Peyer's patch (tissue), 4 donors: ENCODE measurements at regions not wholly inside any gene's neighbourhood (a gene's known extent, or its start where the extent isn't known, plus 50 kb on each side); places are given as distances from the start of the nearest gene placed in this dataset.

Experiments used
- DNase-seq, 3 donors: peaks; one replicate each; pipeline ENCODE4 v3.0.0-alpha.2; 2017 to 2019
- H3K27ac ChIP-seq, 4 donors: fragments of 200-600 bp; sonication (generic); one replicate each; pipeline ENCODE4 v1.5.1; 2016 to 2019
- H3K27me3 ChIP-seq, 2 donors: fragments of 200-600 bp; sonication (generic); one replicate each; pipeline ENCODE4 v1.5.1; 2019
- H3K36me3 ChIP-seq, 3 donors: fragments of 200-600 bp; sonication (generic); one replicate each; pipeline ENCODE4 v1.5.1; 2016 to 2019
- H3K4me1 ChIP-seq, 4 donors: fragments of 200-600 bp; sonication (generic); one replicate each; pipeline ENCODE4 v1.5.1; 2016 to 2019
- H3K4me3 ChIP-seq, 4 donors: fragments of 200-600 bp; sonication (generic); 1 replicate in 3 of 4; 2 replicates in 1 of 4; pipeline ENCODE4 v1.5.1; 2016 to 2019; ENCODE audit warnings: mild to moderate bottlenecking in 1 of 4
- H3K9me3 ChIP-seq, 4 donors: fragments of 200-600 bp; sonication (generic); one replicate each; pipeline ENCODE4 v1.5.1; 2016 to 2019; ENCODE audit warnings: mild to moderate bottlenecking in 1 of 4
- POLR2A ChIP-seq, 2 donors: fragments of 450-650 bp; IDR thresholded peaks; one replicate each; pipeline ENCODE4 v1.5.1; 2017; ENCODE audit warnings: antibody characterized with exemption in 2 of 2, mild to moderate bottlenecking in 2 of 2, moderate library complexity in 2 of 2
- TF ChIP-seq, protein P1 (sequence below), 6 experiments: fragments of 450-650 bp in 4 of 6; fragments of 200-600 bp in 2 of 6; sonication (generic) in 1 of 6; IDR thresholded peaks; one replicate each; pipeline ENCODE4 v1.5.1; 2017 to 2019; ENCODE audit warnings: antibody characterized with exemption in 6 of 6, mild to moderate bottlenecking in 3 of 6, moderate library complexity in 1 of 6

DNA sequence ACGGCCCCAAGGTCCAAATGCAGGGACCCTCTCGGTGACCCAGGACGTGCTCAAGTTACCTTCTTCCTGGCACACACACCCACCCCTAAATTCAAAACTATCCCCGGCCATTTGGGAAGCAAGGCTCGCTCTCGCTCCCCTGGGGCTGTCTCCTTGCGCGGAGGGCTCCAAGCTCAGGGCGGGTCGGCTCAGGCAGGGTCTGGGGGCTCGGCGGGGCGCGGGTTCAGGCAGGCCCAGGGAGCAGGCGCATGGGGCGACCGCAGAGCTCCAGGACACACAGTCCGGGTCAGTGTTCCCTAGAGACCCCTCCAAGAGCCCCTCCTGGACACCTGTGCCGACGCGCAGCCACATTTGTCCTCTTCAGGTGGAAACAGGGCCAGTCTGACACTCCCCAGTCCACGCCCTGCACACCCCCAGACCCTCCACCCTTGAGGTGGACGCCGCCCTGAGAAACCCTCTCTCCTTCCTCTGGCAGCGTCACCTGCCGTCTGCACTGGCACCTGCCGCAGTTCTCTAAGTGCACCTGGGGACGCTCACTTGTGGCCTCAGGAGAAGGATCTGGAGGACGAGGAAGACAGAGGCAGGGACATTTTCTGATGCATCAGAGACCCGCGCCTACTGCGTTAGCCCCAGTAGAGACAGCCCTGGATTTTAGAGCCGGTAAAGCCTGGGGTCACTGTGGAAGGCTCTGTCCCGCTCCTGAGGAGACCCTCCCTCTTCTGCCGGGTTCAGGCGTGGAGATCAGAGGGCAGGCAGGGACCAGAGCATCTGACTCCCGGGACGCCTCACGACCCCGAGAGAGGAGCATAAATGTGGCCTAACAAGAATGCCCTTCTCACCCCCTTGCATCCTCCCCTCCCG lies 138.8 kb downstream of the TWIST2 start:
- no peaks in the 10 kb centered on the region for H3K36me3 ChIP-seq
- H3K9me3 ChIP-seq, result no peaks in the 10 kb centered on the region
- DNase-seq, result no peak
- no peak overlapping the region for H3K4me3 ChIP-seq
- no peaks in the 10 kb centered on the region for H3K27me3 ChIP-seq
- no peak for TF ChIP-seq POLR2A (IDR thresholded peaks at IDR 0.05)
- TF ChIP-seq, protein P1, sequence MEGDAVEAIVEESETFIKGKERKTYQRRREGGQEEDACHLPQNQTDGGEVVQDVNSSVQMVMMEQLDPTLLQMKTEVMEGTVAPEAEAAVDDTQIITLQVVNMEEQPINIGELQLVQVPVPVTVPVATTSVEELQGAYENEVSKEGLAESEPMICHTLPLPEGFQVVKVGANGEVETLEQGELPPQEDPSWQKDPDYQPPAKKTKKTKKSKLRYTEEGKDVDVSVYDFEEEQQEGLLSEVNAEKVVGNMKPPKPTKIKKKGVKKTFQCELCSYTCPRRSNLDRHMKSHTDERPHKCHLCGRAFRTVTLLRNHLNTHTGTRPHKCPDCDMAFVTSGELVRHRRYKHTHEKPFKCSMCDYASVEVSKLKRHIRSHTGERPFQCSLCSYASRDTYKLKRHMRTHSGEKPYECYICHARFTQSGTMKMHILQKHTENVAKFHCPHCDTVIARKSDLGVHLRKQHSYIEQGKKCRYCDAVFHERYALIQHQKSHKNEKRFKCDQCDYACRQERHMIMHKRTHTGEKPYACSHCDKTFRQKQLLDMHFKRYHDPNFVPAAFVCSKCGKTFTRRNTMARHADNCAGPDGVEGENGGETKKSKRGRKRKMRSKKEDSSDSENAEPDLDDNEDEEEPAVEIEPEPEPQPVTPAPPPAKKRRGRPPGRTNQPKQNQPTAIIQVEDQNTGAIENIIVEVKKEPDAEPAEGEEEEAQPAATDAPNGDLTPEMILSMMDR (IDR thresholded peaks at IDR 0.05), result no peak
- no peak overlapping the region for H3K27ac ChIP-seq
- no peaks in the 10 kb centered on the region for H3K4me1 ChIP-seq

DNA sequence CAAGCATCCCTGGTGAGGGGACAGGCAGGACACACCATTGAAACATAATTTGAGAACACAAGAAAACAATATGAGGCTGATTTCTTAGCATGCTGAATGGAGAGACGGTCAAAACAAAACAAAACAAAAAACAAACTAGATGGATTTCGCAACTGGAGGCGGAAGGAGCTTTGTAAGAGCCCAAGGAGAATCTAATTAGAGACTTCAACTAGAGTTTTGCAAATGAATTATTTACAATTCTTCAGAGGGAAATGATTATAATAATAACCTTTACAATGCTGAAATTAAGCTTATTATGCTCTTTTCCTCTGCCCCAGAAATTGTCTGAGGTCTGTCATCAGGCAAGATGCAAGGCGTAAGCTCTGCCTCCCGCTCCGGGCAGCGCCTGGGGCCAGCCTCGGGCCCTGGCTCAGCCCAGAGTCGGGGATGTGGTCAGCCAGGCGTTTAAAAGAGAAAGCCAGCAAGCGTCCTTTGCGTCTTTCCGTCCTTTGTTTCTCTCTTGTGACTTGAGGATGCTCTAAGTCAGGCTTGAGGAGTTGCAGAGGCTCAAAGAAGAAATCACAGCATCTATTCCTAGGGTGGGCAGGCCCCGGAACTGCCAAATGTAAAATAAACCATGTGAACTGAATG lies 139.6 kb downstream of the TWIST2 start:
- Histone ChIP-seq H3K27ac (no peak overlapping the region), H3K9me3 (no peaks in the 10 kb centered on the region), H3K4me3 (no peak overlapping the region), H3K36me3 (no peaks in the 10 kb centered on the region), H3K27me3 (no peaks in the 10 kb centered on the region), H3K4me1 (no peaks in the 10 kb centered on the region)
- TF ChIP-seq POLR2A (IDR thresholded peaks at IDR 0.05), result no peak
- TF ChIP-seq, protein P1 (IDR thresholded peaks at IDR 0.05), result no peak
- no peak for DNase-seq

DNA sequence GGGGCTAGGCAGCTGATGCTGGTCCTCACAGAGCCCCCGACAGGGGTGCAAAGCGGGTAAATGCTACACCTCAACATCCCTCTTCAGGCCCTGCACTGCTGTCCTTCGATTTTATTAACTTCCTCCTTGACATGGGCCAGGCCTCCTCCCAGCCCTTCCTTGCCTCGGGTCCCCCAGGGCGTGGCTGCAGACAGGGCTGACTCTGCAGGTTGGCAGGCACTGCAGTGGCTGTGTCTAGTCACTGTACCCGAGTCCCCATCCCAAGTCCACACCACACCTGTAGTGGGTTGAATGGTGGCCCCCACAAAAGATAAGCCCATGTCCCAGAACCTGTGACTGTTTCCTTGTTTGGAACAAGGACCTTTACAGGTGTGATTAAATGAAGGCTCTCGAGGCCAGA lies 140.2 kb downstream of the TWIST2 start:
- no peaks in the 10 kb centered on the region for H3K36me3 ChIP-seq
- H3K27ac ChIP-seq, result no peak overlapping the region
- H3K4me3 ChIP-seq, result no peak overlapping the region
- no peak for TF ChIP-seq POLR2A (IDR thresholded peaks at IDR 0.05)
- TF ChIP-seq, protein P1 (IDR thresholded peaks at IDR 0.05), result no peak
- H3K27me3 ChIP-seq, result no peaks in the 10 kb centered on the region
- DNase-seq, result no peak
- no peaks in the 10 kb centered on the region for H3K9me3 ChIP-seq
- H3K4me1 ChIP-seq, result no peaks in the 10 kb centered on the region

DNA sequence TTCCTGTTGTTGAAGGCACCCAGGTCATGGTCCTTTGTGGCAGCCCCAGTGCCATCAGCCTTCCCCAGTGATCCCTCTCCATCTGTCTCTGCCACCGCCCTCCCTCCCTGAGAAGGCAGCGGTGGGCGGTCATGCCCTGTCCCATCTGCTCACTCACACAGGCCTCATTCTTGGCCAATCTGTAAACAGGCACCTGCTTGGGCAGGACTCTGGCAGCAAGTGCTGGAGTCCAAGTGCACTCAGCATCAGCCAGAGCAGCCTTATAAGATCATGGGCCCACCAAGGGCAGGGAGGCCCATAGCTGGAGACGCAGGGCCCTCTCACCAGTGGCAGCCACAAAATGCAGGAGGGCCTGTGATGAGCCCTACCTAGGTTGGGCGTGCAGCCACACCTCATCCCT lies 140.9 kb downstream of the TWIST2 start:
- no peaks in the 10 kb centered on the region for H3K4me1 ChIP-seq
- no peaks in the 10 kb centered on the region for H3K27me3 ChIP-seq
- no peaks in the 10 kb centered on the region for H3K9me3 ChIP-seq
- no peaks in the 10 kb centered on the region for H3K36me3 ChIP-seq
- no peak for DNase-seq
- no peak for TF ChIP-seq POLR2A (IDR thresholded peaks at IDR 0.05)
- TF ChIP-seq, protein P1 (IDR thresholded peaks at IDR 0.05), result no peak
- no peak overlapping the region for H3K4me3 ChIP-seq
- no peak overlapping the region for H3K27ac ChIP-seq

DNA sequence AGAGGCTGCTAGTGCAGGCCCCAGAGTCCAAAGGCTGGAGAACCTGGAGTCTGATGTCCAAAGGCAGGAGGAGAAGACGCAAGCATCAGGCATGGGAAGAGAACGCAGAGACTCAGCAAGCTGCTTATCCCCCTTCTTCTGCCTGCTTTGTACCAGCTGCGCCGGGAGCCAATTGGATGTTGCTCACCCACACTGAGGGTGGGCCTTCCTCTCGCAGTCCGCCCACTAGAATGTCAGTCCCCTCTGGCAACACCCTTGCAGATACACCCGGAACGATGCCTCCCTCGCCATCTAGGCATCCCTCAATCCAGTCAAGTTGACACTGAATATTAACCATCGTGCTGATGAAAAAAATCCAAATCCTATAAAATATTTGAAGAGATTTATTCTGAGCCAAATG lies 141.6 kb downstream of the TWIST2 start:
- no peaks in the 10 kb centered on the region for H3K27me3 ChIP-seq
- H3K4me3 ChIP-seq, result no peak overlapping the region
- H3K36me3 ChIP-seq, result no peaks in the 10 kb centered on the region
- no peak for TF ChIP-seq POLR2A (IDR thresholded peaks at IDR 0.05)
- TF ChIP-seq, protein P1 (IDR thresholded peaks at IDR 0.05), result no peak
- DNase-seq, result peak in 1 of 3 donors; percentile 33
- H3K9me3 ChIP-seq, result no peaks in the 10 kb centered on the region
- H3K27ac ChIP-seq, result no peak overlapping the region
- no peaks in the 10 kb centered on the region for H3K4me1 ChIP-seq
